Neural cell (in vitro differentiated cells): ENCODE measurements at regions not wholly inside any gene's neighbourhood (a gene's known extent, or its start where the extent isn't known, plus 50 kb on each side); places are given as distances from the start of the nearest gene placed in this dataset.
A peak's percentile ranks its signal among the peaks of the same experiment; 100 is the strongest.

Experiments
- H2AFZ ChIP-seq: fragments of 200-600, 300-800 bp; sonication (generic), shearing (Covaris generic); 2 replicates; pipeline ENCODE4 v1.6.0; 2014; ENCODE audit warnings: low read depth, mild to moderate bottlenecking, antibody characterized with exemption, low read length, moderate library complexity
- H3F3A ChIP-seq: fragments of 200-600 bp; shearing (Covaris generic); 2 replicates; pipeline ENCODE4 v1.6.1; 2016; ENCODE audit warnings: mild to moderate bottlenecking, moderate library complexity, mixed read lengths, antibody characterized with exemption, low read length; ENCODE audit not compliant: insufficient read depth, poor library complexity, severe bottlenecking
- H3K27ac ChIP-seq: fragments of 200-600, 300-800 bp; sonication (generic), shearing (Covaris generic); 2 replicates; pipeline ENCODE4 v1.5.1; 2014; ENCODE audit warnings: mild to moderate bottlenecking, low read length, moderate library complexity
- H3K27me3 ChIP-seq: fragments of 300-800, 200-600 bp; sonication (generic), shearing (Covaris generic); 2 replicates; pipeline ENCODE4 v1.6.0; 2014; ENCODE audit warnings: mild to moderate bottlenecking, low read depth, low read length, moderate library complexity; ENCODE audit not compliant: insufficient read depth
- H3K36me3 ChIP-seq: fragments of 300-800, 200-600 bp; sonication (generic), shearing (Covaris generic); 2 replicates; pipeline ENCODE4 v1.5.1; 2014; ENCODE audit warnings: mild to moderate bottlenecking, antibody characterized with exemption, low read length, moderate library complexity; ENCODE audit not compliant: insufficient read depth
- H3K4me2 ChIP-seq: fragments of 300-800, 200-600 bp; sonication (generic), shearing (Covaris generic); 2 replicates; pipeline ENCODE4 v1.6.0; 2014; ENCODE audit warnings: mild to moderate bottlenecking, low read length
- H3K4me3 ChIP-seq: fragments of 300-800, 200-600 bp; sonication (generic), shearing (Covaris generic); 2 replicates; pipeline ENCODE4 v1.5.1; 2014; ENCODE audit warnings: mild to moderate bottlenecking, low read length, moderate library complexity
- H3K79me2 ChIP-seq: fragments of 200-600 bp; shearing (Covaris generic); replicated peaks from 2 replicates; pipeline ENCODE4 v1.6.0; 2014; ENCODE audit warnings: mild to moderate bottlenecking, low read length, moderate library complexity; ENCODE audit not compliant: insufficient read depth
- H3K9ac ChIP-seq: fragments of 300-800, 200-600 bp; sonication (generic), shearing (Covaris generic); 2 replicates; pipeline ENCODE4 v1.6.1; 2016; ENCODE audit warnings: mild to moderate bottlenecking, low read length, mixed read lengths
- H3K9me2 ChIP-seq: fragments of 200-600 bp; shearing (Covaris generic); 2 replicates; pipeline ENCODE4 v1.6.1; 2016; ENCODE audit warnings: mild to moderate bottlenecking, low read length, mixed read lengths; ENCODE audit not compliant: insufficient read depth
- H3K9me3 ChIP-seq: fragments of 200-600, 300-800 bp; sonication (generic), shearing (Covaris generic); 2 replicates; pipeline ENCODE4 v1.6.1; 2016; ENCODE audit warnings: mild to moderate bottlenecking, mixed run types, low read length, moderate library complexity, mixed read lengths
- H4K20me1 ChIP-seq: fragments of 200-600 bp; shearing (Covaris generic); 2 replicates; pipeline ENCODE4 v1.6.1; 2016; ENCODE audit warnings: mild to moderate bottlenecking, mixed run types; ENCODE audit not compliant: insufficient read depth
- CTCF ChIP-seq: fragments of 450-650 bp; IDR thresholded peaks from 2 replicates; pipeline ENCODE4 v1.5.1; 2014; ENCODE audit warnings: antibody characterized with exemption, mild to moderate bottlenecking, moderate library complexity; ENCODE audit not compliant: poor library complexity, severe bottlenecking
- EP300 ChIP-seq: fragments of 450-650 bp; conservative IDR thresholded peaks from 2 replicates; pipeline ENCODE4 v1.6.1; 2014; ENCODE audit warnings: antibody characterized with exemption, mild to moderate bottlenecking, moderate library complexity; ENCODE audit not compliant: poor library complexity, severe bottlenecking
- EZH2 ChIP-seq: fragments of 200-600, 300-800 bp; shearing (Covaris generic), sonication (generic); IDR thresholded peaks from 2 replicates; pipeline ENCODE4 v1.6.1; 2014; ENCODE audit warnings: antibody characterized with exemption, low read length, borderline replicate concordance, mild to moderate bottlenecking; ENCODE audit not compliant: insufficient read depth, poor library complexity, severe bottlenecking
- MXI1 ChIP-seq: fragments of 450-650 bp; conservative IDR thresholded peaks from 2 replicates; pipeline ENCODE4 v1.6.1; 2014; ENCODE audit warnings: antibody characterized with exemption, mild to moderate bottlenecking; ENCODE audit not compliant: poor library complexity, severe bottlenecking
- POLR2AphosphoS5 ChIP-seq: IDR thresholded peaks from 2 replicates; pipeline ENCODE4 v1.6.1; 2012
- RAD21 ChIP-seq: fragments of 450-650 bp; conservative IDR thresholded peaks from 2 replicates; pipeline ENCODE4 v1.6.1; 2014; ENCODE audit warnings: antibody characterized with exemption, mild to moderate bottlenecking, moderate library complexity
- REST ChIP-seq: IDR thresholded peaks from 2 replicates; pipeline ENCODE4 v1.6.1; 2012; ENCODE audit warnings: borderline replicate concordance
- SMC3 ChIP-seq: fragments of 450-650 bp; conservative IDR thresholded peaks from 2 replicates; pipeline ENCODE4 v1.6.1; 2014; ENCODE audit warnings: antibody characterized with exemption, mild to moderate bottlenecking, moderate library complexity; ENCODE audit not compliant: poor library complexity
- TAF1 ChIP-seq: IDR thresholded peaks from 2 replicates; pipeline ENCODE4 v1.6.1; 2012; ENCODE audit warnings: low read depth

- Histone ChIP-seq H3K9ac (no peak overlapping the region), H3K4me2 (no peak overlapping the region), H3K79me2 (no peaks in the 10 kb centered on the region), H2AFZ (no peak overlapping the region), H3K27ac (no peak overlapping the region), H3K9me2 (no peaks in the 10 kb centered on the region), H3K9me3 (no peaks in the 10 kb centered on the region), H3K27me3 (no peaks in the 10 kb centered on the region), H3K4me3 (no peak overlapping the region), H4K20me1 (no peaks in the 10 kb centered on the region), H3F3A (no peaks in the 10 kb centered on the region), H3K36me3 (no peaks in the 10 kb centered on the region)
- peak; percentile 68 for TF ChIP-seq MXI1
- TF ChIP-seq POLR2AphosphoS5: no peak
- no peak for TF ChIP-seq EZH2
- no peak for TF ChIP-seq CTCF
- TF ChIP-seq REST: no peak
- no peak for TF ChIP-seq EP300
- TF ChIP-seq SMC3: no peak
- TF ChIP-seq TAF1: no peak
- TF ChIP-seq RAD21: peak; percentile 18
Observed at GRCh38 chr2:40592218-40592617, 140.3 kb upstream of the SLC8A1 start.

GRCh38 chr2:40606862-40607261 is 155.0 kb upstream of the SLC8A1 start:
- H3K27ac ChIP-seq: no peak overlapping the region
- no peaks in the 10 kb centered on the region for H3K79me2 ChIP-seq
- TF ChIP-seq TAF1 (no peak), SMC3 (no peak), POLR2AphosphoS5 (no peak), MXI1 (no peak), EP300 (no peak), EZH2 (no peak), RAD21 (no peak), CTCF (no peak), REST (no peak)
- H3K36me3 ChIP-seq: no peaks in the 10 kb centered on the region
- no peaks in the 10 kb centered on the region for H3K9me2 ChIP-seq
- no peaks in the 10 kb centered on the region for H3F3A ChIP-seq
- H4K20me1 ChIP-seq: no peaks in the 10 kb centered on the region
- H3K9me3 ChIP-seq: no peaks in the 10 kb centered on the region
- H3K27me3 ChIP-seq: no peaks in the 10 kb centered on the region
- no peak overlapping the region for H3K4me2 ChIP-seq
- no peak overlapping the region for H2AFZ ChIP-seq
- no peak overlapping the region for H3K9ac ChIP-seq
- no peak overlapping the region for H3K4me3 ChIP-seq
